Activated B cell treated with CpG ODN at 0.5 μM for 24 hours (primary cell): ENCODE measurements at regions not wholly inside any gene's neighbourhood (a gene's known extent, or its start where the extent isn't known, plus 50 kb on each side); places are given as distances from the start of the nearest gene placed in this dataset.
A peak's percentile ranks its signal among the peaks of the same experiment; 100 is the strongest.

Experiments used
- ATAC-seq: fragments of 200-7000 bp; cut with Tn5 transposase; one replicate; pipeline ENCODE4 v1.10.0; 2021; ENCODE audit warnings: low read depth, mild to moderate bottlenecking, moderate library complexity
- CTCF ChIA-PET: fragments of 350-600 bp; sonication (Branson Sonifier 250); formaldehyde crosslinking; loops from one replicate; lab custom pipeline; 2021; ENCODE audit warnings: antibody characterized with exemption; lab: Charles Lee
- POLR2A ChIA-PET: fragments of 350-600 bp; sonication (Branson Sonifier 250); formaldehyde crosslinking; loops from one replicate; lab custom pipeline; 2021; ENCODE audit warnings: antibody characterized with exemption; lab: Charles Lee
- DNase-seq: peaks from one replicate; pipeline ENCODE4 v3.0.0; 2022
- H3K27ac Mint-ChIP-seq: one replicate; pipeline ENCODE4 v1.8.0; 2020; ENCODE audit warnings: mixed read lengths
- H3K27me3 Mint-ChIP-seq: one replicate; pipeline ENCODE4 v1.8.0; 2021; ENCODE audit warnings: mixed read lengths
- H3K36me3 Mint-ChIP-seq: one replicate; pipeline ENCODE4 v1.8.0; 2021; ENCODE audit warnings: low read depth, mixed read lengths
- H3K4me1 Mint-ChIP-seq: one replicate; pipeline ENCODE4 v1.8.0; 2021; ENCODE audit warnings: mixed read lengths
- H3K4me3 Mint-ChIP-seq: one replicate; pipeline ENCODE4 v1.8.0; 2020; ENCODE audit warnings: mild to moderate bottlenecking, mixed read lengths
- H3K9me3 Mint-ChIP-seq: one replicate; pipeline ENCODE4 v1.8.0; 2020; ENCODE audit warnings: mixed read lengths
- intact Hi-C: fragments of 100-400 bp; cut with micrococcal nuclease; formaldehyde crosslinking; loops from one replicate; pipeline ENCODE4 v1.15.1; 2024
- TF ChIP-seq, protein P1 (sequence below): fragments of 200-600 bp; IDR thresholded peaks from one replicate; pipeline ENCODE4 v1.8.0; 2022; ENCODE audit warnings: antibody characterized with exemption, mild to moderate bottlenecking

DNA sequence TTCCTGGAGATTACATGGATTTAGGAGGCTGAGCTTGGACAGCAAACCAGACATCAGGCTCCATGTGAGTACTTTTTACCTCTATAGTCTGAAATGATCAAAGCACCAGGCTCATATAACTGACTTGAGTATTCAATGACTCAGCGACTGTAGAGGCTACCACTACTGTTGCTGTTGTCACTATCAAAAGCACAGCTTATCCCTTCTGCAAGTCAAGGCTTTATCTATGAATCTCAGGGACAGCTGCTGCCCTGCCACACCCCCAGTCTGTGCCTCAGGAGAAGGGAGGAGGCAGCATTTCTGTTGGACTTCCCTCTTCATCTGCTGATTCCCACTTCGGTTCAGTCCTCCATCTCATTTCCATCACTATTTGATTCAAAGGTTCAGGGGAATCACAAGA, 80.5 kb upstream of the CNR1 start:
- H3K27me3 Mint-ChIP-seq, result no peaks in the 10 kb centered on the region
- intact Hi-C loops, result no loop called here
- H3K4me1 Mint-ChIP-seq, result no peaks in the 10 kb centered on the region
- ATAC-seq (no peak), DNase-seq (no peak)
- no peak overlapping the region for H3K27ac Mint-ChIP-seq
- H3K36me3 Mint-ChIP-seq, result no peaks in the 10 kb centered on the region
- no peak overlapping the region for H3K4me3 Mint-ChIP-seq
- H3K9me3 Mint-ChIP-seq, result peaks cover 3% of the 10 kb centered on the region
- TF ChIP-seq, protein P1, sequence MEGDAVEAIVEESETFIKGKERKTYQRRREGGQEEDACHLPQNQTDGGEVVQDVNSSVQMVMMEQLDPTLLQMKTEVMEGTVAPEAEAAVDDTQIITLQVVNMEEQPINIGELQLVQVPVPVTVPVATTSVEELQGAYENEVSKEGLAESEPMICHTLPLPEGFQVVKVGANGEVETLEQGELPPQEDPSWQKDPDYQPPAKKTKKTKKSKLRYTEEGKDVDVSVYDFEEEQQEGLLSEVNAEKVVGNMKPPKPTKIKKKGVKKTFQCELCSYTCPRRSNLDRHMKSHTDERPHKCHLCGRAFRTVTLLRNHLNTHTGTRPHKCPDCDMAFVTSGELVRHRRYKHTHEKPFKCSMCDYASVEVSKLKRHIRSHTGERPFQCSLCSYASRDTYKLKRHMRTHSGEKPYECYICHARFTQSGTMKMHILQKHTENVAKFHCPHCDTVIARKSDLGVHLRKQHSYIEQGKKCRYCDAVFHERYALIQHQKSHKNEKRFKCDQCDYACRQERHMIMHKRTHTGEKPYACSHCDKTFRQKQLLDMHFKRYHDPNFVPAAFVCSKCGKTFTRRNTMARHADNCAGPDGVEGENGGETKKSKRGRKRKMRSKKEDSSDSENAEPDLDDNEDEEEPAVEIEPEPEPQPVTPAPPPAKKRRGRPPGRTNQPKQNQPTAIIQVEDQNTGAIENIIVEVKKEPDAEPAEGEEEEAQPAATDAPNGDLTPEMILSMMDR, result no peak
- ChIA-PET CTCF (interaction anchor here (1.2 kb wide), 1 partner anchor 9 kb away, joined by 4 read pairs; no protein-coding TSS in a partner anchor), POLR2A (no interaction called here)

DNA sequence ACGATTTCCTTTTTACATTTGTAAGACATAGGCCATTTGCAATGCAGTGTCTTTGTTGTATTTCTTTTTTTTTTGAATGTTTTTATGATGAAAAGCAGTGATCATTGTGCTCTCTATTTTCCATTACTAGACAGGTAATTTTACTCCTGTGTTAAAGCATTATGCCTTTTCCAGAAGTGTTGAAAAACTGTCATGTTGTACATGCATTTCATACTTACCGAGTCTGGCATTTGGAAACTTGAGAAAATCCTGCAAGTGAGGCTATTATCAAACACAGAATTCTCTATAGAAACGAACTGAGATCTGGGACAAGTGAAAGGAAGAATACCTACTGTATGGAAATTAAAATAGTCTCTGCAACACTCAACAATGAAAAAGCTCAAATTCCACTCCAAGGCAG, 78.6 kb upstream of the CNR1 start:
- ChIA-PET CTCF (no interaction called here), POLR2A (no interaction called here)
- Mint-ChIP-seq H3K4me1 (no peaks in the 10 kb centered on the region), H3K4me3 (no peak overlapping the region), H3K36me3 (no peaks in the 10 kb centered on the region), H3K27ac (no peak overlapping the region), H3K27me3 (no peaks in the 10 kb centered on the region), H3K9me3 (peaks cover 3% of the 10 kb centered on the region)
- TF ChIP-seq, protein P1, result no peak
- no peak for ATAC-seq
- no peak for DNase-seq
- intact Hi-C loops, result no loop called here

DNA sequence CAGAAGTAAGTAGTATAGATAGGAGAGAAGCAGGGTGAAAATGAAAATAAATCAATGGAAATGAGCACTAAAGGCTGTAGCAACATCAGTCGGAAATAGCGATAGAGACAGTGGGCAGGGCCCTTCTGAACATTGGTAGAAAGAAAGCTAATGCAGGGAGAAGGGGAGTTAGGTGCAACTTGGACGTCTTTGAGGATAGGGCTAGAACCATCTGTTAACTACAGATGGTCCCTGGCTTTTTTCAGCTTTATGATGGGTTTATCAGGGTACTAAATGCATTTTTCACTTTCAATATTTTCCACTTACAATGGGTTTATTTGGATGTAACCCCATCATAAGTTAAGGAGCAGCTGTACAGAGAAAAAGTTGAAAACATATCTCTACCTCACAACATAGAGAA, 72.8 kb upstream of the CNR1 start:
- intact Hi-C loops, result loop anchor here (1.0 to 5.0 kb wide), 10 partner anchors 59 to 846 kb away; partner anchors contain the start of genes AKIRIN2 and CNR1

DNA sequence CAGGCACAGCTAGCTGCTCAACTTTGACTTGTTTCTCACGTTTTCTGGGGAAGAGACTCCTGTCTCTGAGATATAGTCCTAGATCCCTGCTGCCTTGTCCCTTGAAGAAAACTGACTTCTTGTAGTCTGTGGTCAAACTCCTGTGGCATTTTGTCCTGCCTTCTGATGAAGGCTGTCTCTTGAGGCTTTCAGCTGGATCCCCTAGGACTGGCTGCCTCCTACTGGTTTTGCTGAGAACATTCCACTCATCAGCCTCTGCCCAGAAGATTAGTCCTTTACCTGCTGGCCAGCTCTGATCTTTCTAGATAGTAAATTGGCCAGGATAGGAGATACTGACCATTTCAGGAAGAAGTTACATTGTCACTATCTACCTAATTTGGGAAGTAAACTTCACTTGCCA, 71.9 kb upstream of the CNR1 start:
- Mint-ChIP-seq H3K4me1 (peaks cover 5% of the 10 kb centered on the region), H3K9me3 (peaks cover 10% of the 10 kb centered on the region), H3K27ac (no peak overlapping the region), H3K36me3 (no peaks in the 10 kb centered on the region), H3K27me3 (no peaks in the 10 kb centered on the region), H3K4me3 (no peak overlapping the region)
- ChIA-PET CTCF (interaction anchor here (0.7 to 3.5 kb wide), 23 partner anchors 9 to 1171 kb away, joined by 3 to 78 read pairs (median 4); no protein-coding TSS in a partner anchor), POLR2A (interaction anchor here (1.2 kb wide), 2 partner anchors 70 to 308 kb away, joined by 3 to 6 read pairs; no protein-coding TSS in a partner anchor)
- ATAC-seq (peak; percentile 82), DNase-seq (no peak)
- TF ChIP-seq, protein P1, result no peak
- intact Hi-C loops, result loop anchor here (1.0 to 5.0 kb wide), 10 partner anchors 58 to 845 kb away; partner anchors contain the start of genes AKIRIN2 and CNR1

More for the DNA sequence above, 72.8 kb upstream of the CNR1 start:
- DNase-seq (no peak), ATAC-seq (no peak)
- no peak overlapping the region for H3K4me3 Mint-ChIP-seq
- ChIA-PET POLR2A (no interaction called here), CTCF (interaction anchor here (0.6 to 3.5 kb wide), 6 partner anchors 101 to 1236 kb away, joined by 3 to 78 read pairs (median 4); no protein-coding TSS in a partner anchor)
- H3K4me1 Mint-ChIP-seq, result peaks cover 5% of the 10 kb centered on the region
- TF ChIP-seq, protein P1, result no peak
- no peaks in the 10 kb centered on the region for H3K27me3 Mint-ChIP-seq
- H3K9me3 Mint-ChIP-seq, result peaks cover 6% of the 10 kb centered on the region
- H3K27ac Mint-ChIP-seq, result no peak overlapping the region
- no peaks in the 10 kb centered on the region for H3K36me3 Mint-ChIP-seq

DNA sequence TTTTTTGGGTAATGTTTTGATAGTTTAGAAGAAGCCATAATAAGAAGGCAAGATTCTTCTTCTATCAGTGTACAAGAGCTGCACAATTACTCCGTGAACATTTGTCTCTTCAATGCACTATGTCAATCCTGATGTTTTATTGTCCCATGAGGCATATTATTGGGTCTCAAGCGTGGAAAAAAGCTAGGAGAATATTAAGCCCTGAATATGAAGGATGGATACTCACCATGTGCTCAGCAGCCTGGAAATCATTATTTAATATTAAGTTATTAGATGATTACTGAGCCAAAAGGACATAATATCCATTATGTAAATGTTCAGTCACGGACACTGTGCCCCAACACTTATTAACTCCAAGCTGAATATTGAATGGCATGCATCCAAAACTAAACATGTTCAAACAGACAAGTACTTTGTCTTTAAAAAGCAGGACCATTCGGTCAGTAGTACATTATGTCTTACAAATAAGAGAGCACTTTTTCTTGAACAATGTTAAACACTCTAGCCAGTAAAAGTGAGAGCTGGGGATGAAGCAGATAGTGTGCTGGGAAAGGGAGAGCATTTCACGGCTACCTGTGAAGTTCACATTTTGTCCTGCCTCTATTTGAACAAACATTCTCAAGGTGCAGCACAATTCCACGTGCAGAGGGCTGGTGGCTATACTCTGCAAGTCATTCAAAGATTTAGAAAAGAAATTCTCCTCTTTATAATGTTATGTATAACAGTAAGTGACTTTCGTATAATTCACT, 70.6 kb upstream of the CNR1 start:
- Mint-ChIP-seq H3K4me3 (no peak overlapping the region), H3K27ac (no peak overlapping the region), H3K9me3 (peaks cover 16% of the 10 kb centered on the region), H3K4me1 (peaks cover 5% of the 10 kb centered on the region), H3K36me3 (no peaks in the 10 kb centered on the region), H3K27me3 (no peaks in the 10 kb centered on the region)
- intact Hi-C loops, result loop anchor here (5.0 kb wide), 3 partner anchors 94 to 534 kb away; partner anchors contain the start of gene AKIRIN2
- POLR2A ChIA-PET, result no interaction called here
- CTCF ChIA-PET, result interaction anchor here (1.3 to 3.5 kb wide), 7 partner anchors 9 to 844 kb away, joined by 3 to 78 read pairs (median 6); no protein-coding TSS in a partner anchor
- DNase-seq (no peak), ATAC-seq (no peak)
- TF ChIP-seq, protein P1, result no peak
